ENCODE measurements at regions not wholly inside any gene's neighbourhood (a gene's known extent, or its start where the extent isn't known, plus 50 kb on each side); places are given as distances from the start of the nearest gene placed in this dataset.
A peak's percentile ranks its signal among the peaks of the same experiment; 100 is the strongest.

- DNase-seq (ENCODE audit: low spot score) = no peak
Observed at GRCh38 chr1:188429386-188429785, 1600.6 kb downstream of the PLA2G4A start.

- no peak for DNase-seq (ENCODE audit: low spot score)
Observed at GRCh38 chr1:188432427-188432826, 1603.7 kb downstream of the PLA2G4A start.

- no peak for DNase-seq (ENCODE audit: low spot score)
Observed at GRCh38 chr1:188433425-188433824, 1604.7 kb downstream of the PLA2G4A start.

GRCh38 chr1:188444526-188444925, 1615.8 kb downstream of the PLA2G4A start:
- DNase-seq (ENCODE audit: low spot score) = no peak

- no peak for DNase-seq (ENCODE audit: low spot score)
Observed at GRCh38 chr1:188462837-188463236, 1634.1 kb downstream of the PLA2G4A start.

- DNase-seq (ENCODE audit: low spot score) = no peak
Observed at GRCh38 chr1:188463919-188464318, 1635.2 kb downstream of the PLA2G4A start.

GRCh38 chr1:188466539-188466938, 1637.8 kb downstream of the PLA2G4A start:
- DNase-seq (ENCODE audit: low spot score) = no peak

- no peak for DNase-seq (ENCODE audit: low spot score)
Observed at GRCh38 chr1:188476606-188477005, 1647.9 kb downstream of the PLA2G4A start.

GRCh38 chr1:188489336-188490112, 1660.8 kb downstream of the PLA2G4A start:
- peak; percentile 15 for DNase-seq (ENCODE audit: low spot score)

- no peak for DNase-seq (ENCODE audit: low spot score)
Observed at GRCh38 chr1:188496506-188496905, 1667.8 kb downstream of the PLA2G4A start.

- DNase-seq (ENCODE audit: low spot score) = no peak
Observed at GRCh38 chr1:188497020-188497419, 1668.3 kb downstream of the PLA2G4A start.

- no peak for DNase-seq (ENCODE audit: low spot score)
Observed at GRCh38 chr1:188499690-188500089, 1670.9 kb downstream of the PLA2G4A start.

GRCh38 chr1:188514917-188515316, 1686.2 kb downstream of the PLA2G4A start:
- DNase-seq (ENCODE audit: low spot score) = no peak

- DNase-seq (ENCODE audit: low spot score) = no peak
Observed at GRCh38 chr1:188517139-188517538, 1688.4 kb downstream of the PLA2G4A start.

- no peak for DNase-seq (ENCODE audit: low spot score)
Observed at GRCh38 chr1:188551176-188551575, 1722.4 kb downstream of the PLA2G4A start.

GRCh38 chr1:188557053-188557452, 1728.3 kb downstream of the PLA2G4A start:
- no peak for DNase-seq (ENCODE audit: low spot score)

GRCh38 chr1:188582911-188583532, 1754.3 kb downstream of the PLA2G4A start:
- no peak for DNase-seq (ENCODE audit: low spot score)

GRCh38 chr1:188584119-188584518, 1755.4 kb downstream of the PLA2G4A start:
- no peak for DNase-seq (ENCODE audit: low spot score)

- no peak for DNase-seq (ENCODE audit: low spot score)
Observed at GRCh38 chr1:188590641-188591040, 1761.9 kb downstream of the PLA2G4A start.

GRCh38 chr1:188594542-188595235, 1765.9 kb downstream of the PLA2G4A start:
- no peak for DNase-seq (ENCODE audit: low spot score)

GRCh38 chr1:188599313-188599712, 1770.6 kb downstream of the PLA2G4A start:
- DNase-seq (ENCODE audit: low spot score) = no peak

GRCh38 chr1:188611432-188611831, 1782.7 kb downstream of the PLA2G4A start:
- DNase-seq (ENCODE audit: low spot score) = no peak

GRCh38 chr1:188615321-188615720, 1786.6 kb downstream of the PLA2G4A start:
- no peak for DNase-seq (ENCODE audit: low spot score)

All from D341Med (cell line).